ENCODE measurements at regions not wholly inside any gene's neighbourhood (a gene's known extent, or its start where the extent isn't known, plus 50 kb on each side); places are given as distances from the start of the nearest gene placed in this dataset.

- DNase-seq (ENCODE audit: low read depth): no peak
These were observed 111.1 kb upstream of the HABP2 start for GRCh38 chr10:113441686-113442270.

GRCh38 chr10:113442336-113442735, 110.5 kb upstream of the HABP2 start:
- DNase-seq (ENCODE audit: low read depth): no peak

GRCh38 chr10:113443141-113443925, 109.5 kb upstream of the HABP2 start:
- DNase-seq (ENCODE audit: low read depth): no peak

- no peak for DNase-seq (ENCODE audit: low read depth)
These were observed 108.0 kb upstream of the HABP2 start for GRCh38 chr10:113444766-113445365.

- DNase-seq (ENCODE audit: low read depth): no peak
These were observed 107.1 kb upstream of the HABP2 start for GRCh38 chr10:113445736-113446135.

- no peak for DNase-seq (ENCODE audit: low read depth)
These were observed 106.1 kb upstream of the HABP2 start for GRCh38 chr10:113446739-113447138.

GRCh38 chr10:113447278-113447677, 105.6 kb upstream of the HABP2 start:
- no peak for DNase-seq (ENCODE audit: low read depth)

GRCh38 chr10:113449006-113449695, 103.7 kb upstream of the HABP2 start:
- DNase-seq (ENCODE audit: low read depth): no peak

- no peak for DNase-seq (ENCODE audit: low read depth)
These were observed 102.6 kb upstream of the HABP2 start for GRCh38 chr10:113450046-113450804.

GRCh38 chr10:113450906-113451305, 101.9 kb upstream of the HABP2 start:
- DNase-seq (ENCODE audit: low read depth): no peak

- no peak for DNase-seq (ENCODE audit: low read depth)
These were observed 100.6 kb upstream of the HABP2 start for GRCh38 chr10:113452146-113452845.

GRCh38 chr10:113453351-113453750, 99.5 kb upstream of the HABP2 start:
- DNase-seq (ENCODE audit: low read depth): no peak

- peak; percentile 8 for DNase-seq (ENCODE audit: low read depth)
These were observed 98.4 kb upstream of the HABP2 start for GRCh38 chr10:113454341-113455061.

GRCh38 chr10:113455947-113456346, 96.9 kb upstream of the HABP2 start:
- no peak for DNase-seq (ENCODE audit: low read depth)

- DNase-seq (ENCODE audit: low read depth): no peak
These were observed 96.1 kb upstream of the HABP2 start for GRCh38 chr10:113456741-113457140.

- no peak for DNase-seq (ENCODE audit: low read depth)
These were observed 95.4 kb upstream of the HABP2 start for GRCh38 chr10:113457408-113457807.

GRCh38 chr10:113458451-113458850, 94.4 kb upstream of the HABP2 start:
- DNase-seq (ENCODE audit: low read depth): no peak

- no peak for DNase-seq (ENCODE audit: low read depth)
These were observed 93.9 kb upstream of the HABP2 start for GRCh38 chr10:113458944-113459343.

GRCh38 chr10:113459626-113460280, 93.1 kb upstream of the HABP2 start:
- DNase-seq (ENCODE audit: low read depth): no peak

GRCh38 chr10:113463083-113463482, 89.8 kb upstream of the HABP2 start:
- DNase-seq (ENCODE audit: low read depth): no peak
